Keratinocyte (primary cell): ENCODE measurements at regions not wholly inside any gene's neighbourhood (a gene's known extent, or its start where the extent isn't known, plus 50 kb on each side); places are given as distances from the start of the nearest gene placed in this dataset.

ENCODE experiments used
- DNase-seq: peaks from one replicate; pipeline ENCODE4 v3.0.0-alpha.2; 2011; ENCODE audit warnings: low read depth, missing footprints, low spot score
- FAIRE-seq: peaks from 2 replicates; lab custom pipeline; 2011; peaks lifted over from hg19 to GRCh38; lab: Jason Lieb, UNC
- H2AFZ ChIP-seq: 2 replicates; pipeline ENCODE4 v1.6.0; 2012; ENCODE audit warnings: low read length, control low read depth, inconsistent platforms; ENCODE audit not compliant: control insufficient read depth
- H3K27ac ChIP-seq: 2 replicates; pipeline ENCODE4 v1.5.1; 2011; ENCODE audit warnings: low read length; ENCODE audit not compliant: control insufficient read depth, insufficient read depth
- H3K27me3 ChIP-seq: 3 replicates; pipeline ENCODE4 v1.6.0; 2011; ENCODE audit warnings: low read length; ENCODE audit not compliant: control insufficient read depth, insufficient read depth; ENCODE audit errors: extremely low read depth
- H3K36me3 ChIP-seq, 2 experiments: 2 replicates in 1 of 2; 3 replicates in 1 of 2; pipeline ENCODE4 v1.5.1; 2011; ENCODE audit warnings: low read length in 2 of 2, mild to moderate bottlenecking in 1 of 2; ENCODE audit not compliant: control insufficient read depth in 2 of 2, insufficient read depth in 2 of 2; ENCODE audit errors: extremely low read depth in 1 of 2
- H3K4me1 ChIP-seq: 3 replicates; pipeline ENCODE4 v1.5.1; 2011; ENCODE audit warnings: low read length; ENCODE audit not compliant: control insufficient read depth, insufficient read depth; ENCODE audit errors: extremely low read depth
- H3K4me2 ChIP-seq: 3 replicates; pipeline ENCODE4 v1.6.0; 2011; ENCODE audit warnings: low read depth, low read length; ENCODE audit not compliant: control insufficient read depth, insufficient read depth; ENCODE audit errors: extremely low read depth
- H3K4me3 ChIP-seq, 3 experiments: fragments of 200-600 bp in 1 of 3; sonication (generic) in 1 of 3; 2 replicates in 2 of 3; 3 replicates in 1 of 3; pipeline ENCODE4 v1.5.1; 2011 to 2016; ENCODE audit warnings: low read length in 3 of 3, mild to moderate bottlenecking in 3 of 3, control low read depth in 2 of 3, inconsistent platforms in 1 of 3, low read depth in 1 of 3, mixed read lengths in 1 of 3, mixed run types in 1 of 3, moderate library complexity in 1 of 3; ENCODE audit not compliant: control insufficient read depth in 2 of 3, insufficient read depth in 2 of 3; ENCODE audit errors: extremely low read depth in 1 of 3
- H3K79me2 ChIP-seq: 2 replicates; pipeline ENCODE4 v1.6.0; 2012; ENCODE audit warnings: low read length; ENCODE audit not compliant: control insufficient read depth, insufficient read depth
- H3K9ac ChIP-seq: 3 replicates; pipeline ENCODE4 v1.6.0; 2011; ENCODE audit warnings: low read length; ENCODE audit not compliant: control insufficient read depth, insufficient read depth; ENCODE audit errors: extremely low read depth
- H3K9me1 ChIP-seq: 3 replicates; pipeline ENCODE4 v1.6.0; 2011; ENCODE audit warnings: low read length; ENCODE audit not compliant: control insufficient read depth, insufficient read depth; ENCODE audit errors: extremely low read depth
- H3K9me3 ChIP-seq: 2 replicates; pipeline ENCODE4 v1.5.1; 2012; ENCODE audit warnings: low read depth, low read length; ENCODE audit not compliant: control insufficient read depth
- H4K20me1 ChIP-seq: 3 replicates; pipeline ENCODE4 v1.6.0; 2011; ENCODE audit warnings: low read length; ENCODE audit not compliant: control insufficient read depth, insufficient read depth; ENCODE audit errors: extremely low read depth
- CTCF ChIP-seq, 3 experiments: IDR thresholded peaks in 1 of 3; conservative IDR thresholded peaks in 1 of 3; optimal IDR thresholded peaks in 1 of 3; 2 replicates in 2 of 3; 3 replicates in 1 of 3; pipeline versions ENCODE3 to v1.5.1; 2011; ENCODE audit warnings: low read length in 3 of 3, mild to moderate bottlenecking in 3 of 3, moderate library complexity in 2 of 3, control low read depth in 1 of 3, inconsistent platforms in 1 of 3; ENCODE audit not compliant: insufficient read depth in 2 of 3; ENCODE audit errors: extremely low read depth in 1 of 3
- EZH2 ChIP-seq: IDR thresholded peaks from one replicate; pipeline ENCODE4 v1.6.1; 2012; ENCODE audit warnings: inconsistent platforms, mild to moderate bottlenecking, low read length, moderate library complexity
- dilution Hi-C: fragments of 300-500 bp; cut with MboI; formaldehyde crosslinking; loops from one replicate; pipeline ENCODE4 v1.7.0; 2020; ENCODE audit warnings: low sequenced_read_pairs; ENCODE audit not compliant: extremely low pct_ligation_motif_present

GRCh38 chr19:28489126-28489660 lies 723.8 kb downstream of the UQCRFS1 start:
- no peak overlapping the region for H3K9ac ChIP-seq
- no peaks in the 10 kb centered on the region for H3K27me3 ChIP-seq
- no peak overlapping the region for H3K4me2 ChIP-seq
- no peak overlapping the region for H2AFZ ChIP-seq
- TF ChIP-seq CTCF (optimal IDR thresholded peaks at IDR 0.05 in 1 of 3, IDR thresholded peaks at IDR 0.05 in 1 of 3, conservative IDR thresholded peaks at IDR 0.05 in 1 of 3; ENCODE audit: extremely low read depth in 1 of 3, insufficient read depth in 2 of 3, low read length in 3 of 3), result no peak
- TF ChIP-seq EZH2, result no peak
- H3K27ac ChIP-seq, result no peak overlapping the region
- no peaks in the 10 kb centered on the region for H3K4me1 ChIP-seq
- H3K79me2 ChIP-seq, result no peaks in the 10 kb centered on the region
- no peak for FAIRE-seq
- DNase-seq, result no peak
- H4K20me1 ChIP-seq, result no peaks in the 10 kb centered on the region
- no peaks in the 10 kb centered on the region for H3K36me3 ChIP-seq
- no peaks in the 10 kb centered on the region for H3K9me1 ChIP-seq
- dilution Hi-C loops, result no loop called here
- H3K9me3 ChIP-seq, result no peaks in the 10 kb centered on the region
- H3K4me3 ChIP-seq, result no peak overlapping the region

- Histone ChIP-seq H3K9ac (no peak overlapping the region), H3K9me3 (no peaks in the 10 kb centered on the region), H3K36me3 (no peaks in the 10 kb centered on the region), H3K4me1 (no peaks in the 10 kb centered on the region), H3K4me3 (no peak overlapping the region), H3K27ac (no peak overlapping the region), H3K9me1 (no peaks in the 10 kb centered on the region), H2AFZ (no peak overlapping the region), H3K27me3 (no peaks in the 10 kb centered on the region), H3K79me2 (no peaks in the 10 kb centered on the region), H4K20me1 (no peaks in the 10 kb centered on the region), H3K4me2 (no peak overlapping the region)
- dilution Hi-C loops, result no loop called here
- TF ChIP-seq EZH2 (no peak), CTCF (optimal IDR thresholded peaks at IDR 0.05 in 1 of 3, IDR thresholded peaks at IDR 0.05 in 1 of 3, conservative IDR thresholded peaks at IDR 0.05 in 1 of 3; ENCODE audit: extremely low read depth in 1 of 3, insufficient read depth in 2 of 3, low read length in 3 of 3) (no peak)
- no peak for FAIRE-seq
- DNase-seq, result no peak
Measured at GRCh38 chr19:28487999-28488398, 725.0 kb downstream of the UQCRFS1 start.
